ENCODE measurements at regions not wholly inside any gene's neighbourhood (a gene's known extent, or its start where the extent isn't known, plus 50 kb on each side); places are given as distances from the start of the nearest gene placed in this dataset.
"Not testable (repeated sequence)": the region's sequence is repeated elsewhere in the genome, so short reads cannot be mapped to it uniquely, and the experiment has no call there.

- DNase-seq, result no peak
These were observed 95.9 kb upstream of the DTNBP1 start for GRCh38 chr6:15758631-15759215.

DNA sequence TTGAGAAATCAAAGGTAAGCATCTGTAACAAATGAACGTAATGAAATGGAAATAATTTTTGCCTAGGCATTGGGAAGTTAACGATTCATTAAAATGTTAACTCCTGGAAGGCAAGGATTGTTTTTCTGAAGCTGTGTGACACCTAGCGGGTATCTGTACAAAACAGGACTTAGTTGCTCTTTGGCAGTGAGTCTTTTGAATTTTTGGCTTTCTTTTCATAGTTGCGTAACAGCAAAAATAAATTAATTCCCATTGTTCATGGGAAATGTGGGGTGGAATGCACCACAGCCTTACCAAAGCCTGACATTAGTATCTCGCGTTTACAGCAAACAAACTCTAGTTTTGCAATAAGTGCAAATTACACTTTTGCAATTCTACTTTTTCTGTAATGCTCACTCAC lies 92.7 kb upstream of the DTNBP1 start:
- DNase-seq, result no peak

DNA sequence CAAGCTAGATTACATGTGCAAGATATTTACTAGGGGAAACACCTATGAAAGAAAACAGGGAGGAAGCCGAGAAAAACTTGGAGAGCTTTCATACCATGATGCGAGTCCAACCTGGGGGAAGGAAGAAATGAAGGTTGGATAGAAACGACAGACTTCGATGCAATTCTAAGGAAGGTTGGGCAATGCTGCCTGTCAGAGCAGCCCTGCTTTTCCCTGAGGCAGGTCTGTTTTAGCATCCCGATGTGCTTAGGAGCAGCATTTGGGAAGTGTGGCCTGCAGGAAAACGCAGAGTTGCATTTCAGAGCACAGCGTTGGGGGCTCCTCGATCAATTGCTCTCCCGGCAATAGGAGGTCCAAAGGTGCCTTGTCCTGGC lies 91.9 kb upstream of the DTNBP1 start:
- no peak for DNase-seq

DNA sequence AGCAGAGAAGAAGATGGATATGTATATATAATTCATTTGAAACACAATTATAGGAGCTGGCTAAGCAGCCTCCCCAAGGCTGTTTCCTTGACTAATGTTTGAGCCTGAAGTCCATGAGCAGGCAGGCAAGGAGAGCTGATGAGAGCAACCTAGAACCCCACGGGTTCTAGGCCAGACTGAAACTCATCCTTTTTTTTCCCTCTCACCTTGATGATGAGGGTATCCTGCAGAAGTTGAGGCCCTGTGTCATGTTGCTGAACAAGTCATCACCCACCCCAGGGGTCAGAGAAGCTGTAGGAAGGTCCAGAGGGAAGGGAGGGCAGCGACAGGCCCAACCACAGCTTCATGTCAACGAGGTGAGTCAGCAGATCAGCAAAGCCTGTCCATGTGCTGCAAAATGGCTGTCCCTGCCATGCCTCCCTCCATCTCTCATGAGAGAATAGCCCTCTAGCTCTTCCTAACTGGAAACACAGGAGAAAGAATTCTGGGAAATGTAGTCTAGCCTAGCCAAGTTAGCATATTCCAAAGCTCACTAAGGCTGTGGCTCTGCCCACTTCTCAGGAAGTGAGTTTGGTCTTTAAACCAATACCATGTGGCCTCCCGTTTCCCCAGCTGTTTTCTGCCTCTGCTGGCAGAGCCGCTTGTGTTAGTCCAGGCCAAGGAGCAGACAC lies 91.3 kb upstream of the DTNBP1 start:
- peak in 1 of 2 experiments; percentile 9 for DNase-seq

DNA sequence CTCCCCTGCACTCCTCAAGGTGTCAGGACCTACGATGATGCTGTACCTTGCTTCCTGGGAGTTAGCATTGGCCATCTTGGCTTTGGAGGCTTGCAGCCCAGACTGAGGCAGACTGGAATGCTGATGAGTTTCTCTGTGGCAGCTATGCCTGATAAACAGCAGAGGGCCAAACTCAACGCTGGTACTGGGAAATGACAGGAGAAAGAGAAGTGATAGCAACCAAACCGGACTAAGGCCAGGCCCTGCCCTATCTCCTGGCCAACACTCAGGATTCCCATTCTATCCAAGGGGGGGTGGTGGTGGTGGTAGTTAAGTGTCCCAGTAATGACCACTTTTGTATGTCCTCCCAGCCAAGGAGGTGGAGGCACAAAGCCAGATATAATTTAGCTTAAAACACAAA lies 90.0 kb upstream of the DTNBP1 start:
- no peak for DNase-seq

- no peak for DNase-seq
These were observed 89.0 kb upstream of the DTNBP1 start for GRCh38 chr6:15751721-15752350.

GRCh38 chr6:15748341-15748740 lies 85.5 kb upstream of the DTNBP1 start:
- DNase-seq, result no peak

GRCh38 chr6:15747354-15747883 lies 84.6 kb upstream of the DTNBP1 start:
- no peak for DNase-seq

- DNase-seq, result no peak
These were observed 83.0 kb upstream of the DTNBP1 start for GRCh38 chr6:15745781-15746180.

GRCh38 chr6:15744818-15745402 lies 82.1 kb upstream of the DTNBP1 start:
- no peak for DNase-seq

- not testable (repeated sequence) for DNase-seq
These were observed 79.2 kb upstream of the DTNBP1 start for GRCh38 chr6:15742013-15742412.

DNA sequence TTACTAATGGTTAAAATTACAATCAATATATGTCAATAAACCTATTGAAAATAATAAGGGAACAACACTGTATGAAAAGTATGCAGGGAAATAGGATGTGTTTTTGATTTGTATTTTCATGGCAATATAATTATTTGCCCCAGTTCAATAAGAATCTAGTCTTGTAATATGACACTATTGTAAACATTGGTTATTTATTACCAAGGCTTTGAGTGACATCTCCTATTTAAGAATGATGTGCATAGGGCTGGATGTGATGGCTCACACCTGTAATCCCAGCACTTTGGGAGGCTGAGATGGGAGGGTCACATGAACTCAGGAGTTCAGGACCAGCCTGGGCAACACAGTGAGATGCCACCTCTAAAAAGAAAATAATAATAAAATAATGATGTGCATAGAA lies 78.6 kb upstream of the DTNBP1 start:
- DNase-seq, result no peak

GRCh38 chr6:15739867-15740266 lies 77.0 kb upstream of the DTNBP1 start:
- DNase-seq, result no peak

DNA sequence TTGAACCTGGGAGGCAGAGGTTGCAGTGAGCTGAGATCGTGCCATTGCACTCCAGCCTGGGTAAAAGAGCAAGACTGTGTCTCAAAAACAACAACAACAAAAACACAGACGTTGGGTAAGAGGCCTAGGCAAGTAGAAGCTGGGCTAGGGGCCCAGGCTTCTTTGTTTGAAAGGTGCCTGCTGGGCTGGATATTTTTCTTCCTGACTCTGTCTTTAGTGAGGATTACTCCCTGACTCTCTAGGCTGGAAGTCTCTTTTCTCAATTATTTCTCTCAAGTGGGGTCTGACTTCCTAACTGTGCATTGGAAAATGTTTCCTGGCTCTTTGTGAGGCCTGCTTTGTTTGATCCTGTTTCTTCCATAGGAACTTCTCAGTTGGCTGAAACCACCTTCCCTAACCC lies 76.5 kb upstream of the DTNBP1 start:
- no peak for DNase-seq

GRCh38 chr6:15738195-15738594 lies 75.4 kb upstream of the DTNBP1 start:
- not testable (repeated sequence) for DNase-seq

DNA sequence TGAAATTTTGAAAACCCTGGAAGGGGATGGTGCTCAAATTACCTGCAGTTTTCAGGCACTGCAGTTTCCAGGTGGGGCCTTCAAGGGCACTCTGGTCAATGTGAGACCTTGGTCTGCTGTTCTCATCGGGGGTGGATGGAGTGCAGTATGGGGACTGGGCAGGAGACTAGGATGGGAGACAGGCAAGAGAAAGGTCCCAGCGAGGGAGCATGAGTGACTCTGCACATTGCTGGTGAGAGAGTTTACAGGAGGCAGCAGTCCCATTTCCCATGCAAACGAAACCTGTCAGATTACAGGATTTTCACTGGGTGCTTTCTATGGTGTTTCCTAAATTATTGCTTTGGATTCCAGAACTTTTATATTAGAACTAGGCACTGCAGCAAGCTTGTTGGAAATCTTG lies 73.5 kb upstream of the DTNBP1 start:
- no peak for DNase-seq

- DNase-seq, result no peak
These were observed 72.9 kb upstream of the DTNBP1 start for GRCh38 chr6:15735567-15736265.

DNA sequence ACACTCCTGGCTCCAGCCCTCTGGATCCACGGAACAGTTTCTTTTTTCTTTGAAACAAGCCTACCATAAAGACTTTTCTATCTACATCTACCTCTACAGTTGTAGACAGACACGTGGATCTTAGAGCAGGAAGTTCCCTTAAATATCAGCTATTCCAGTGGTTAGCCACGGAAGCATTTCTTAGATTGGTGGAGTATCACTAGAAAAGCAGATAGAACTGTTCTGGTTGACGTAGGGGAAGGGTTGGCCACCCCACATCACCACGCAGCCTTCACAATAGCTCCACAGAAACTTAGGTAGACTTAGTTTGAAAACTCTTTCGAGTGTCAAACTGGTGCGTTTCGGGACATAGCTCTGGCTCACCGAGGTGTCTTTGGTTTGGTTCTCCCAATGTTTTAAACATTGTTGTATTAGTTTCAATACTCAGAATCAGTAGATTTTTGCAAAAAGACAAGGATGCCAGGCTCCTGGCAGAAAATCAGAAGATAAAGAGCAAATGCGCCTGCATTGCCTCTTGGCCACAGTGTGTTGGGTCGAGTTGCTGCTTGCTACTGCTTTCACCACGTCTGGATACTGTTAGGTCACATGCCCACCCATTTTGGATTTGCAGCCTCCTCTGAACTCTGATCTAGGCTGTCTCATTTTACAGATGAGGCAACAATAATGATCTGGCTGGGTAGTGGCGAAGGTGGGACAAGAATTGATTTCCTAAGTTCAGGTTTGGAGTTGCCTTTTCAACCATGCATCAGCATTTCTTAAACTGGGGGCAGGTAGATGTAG lies 71.5 kb upstream of the DTNBP1 start:
- no peak for DNase-seq

- DNase-seq, result no peak
These were observed 68.1 kb upstream of the DTNBP1 start for GRCh38 chr6:15730922-15731321.

DNA sequence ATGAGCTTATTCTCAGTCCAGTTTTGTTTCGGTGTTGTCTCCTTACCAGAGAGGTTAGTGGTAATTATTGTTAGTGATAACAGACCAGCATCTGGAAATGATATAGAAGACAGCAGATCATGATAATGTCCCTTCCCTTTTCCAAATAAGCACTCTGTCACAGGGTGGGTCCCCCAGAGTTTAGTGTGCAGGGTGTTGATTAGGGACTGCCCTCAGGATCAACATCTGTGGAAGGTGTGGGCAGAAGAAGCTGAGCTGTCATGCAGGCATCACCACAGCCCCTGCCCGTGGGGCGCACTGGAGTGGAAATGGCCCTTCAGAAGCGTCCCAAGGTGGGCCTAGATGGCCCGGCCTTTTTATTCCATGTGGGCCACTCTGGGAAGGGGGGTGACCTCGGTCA lies 67.6 kb upstream of the DTNBP1 start:
- DNase-seq, result no peak

DNA sequence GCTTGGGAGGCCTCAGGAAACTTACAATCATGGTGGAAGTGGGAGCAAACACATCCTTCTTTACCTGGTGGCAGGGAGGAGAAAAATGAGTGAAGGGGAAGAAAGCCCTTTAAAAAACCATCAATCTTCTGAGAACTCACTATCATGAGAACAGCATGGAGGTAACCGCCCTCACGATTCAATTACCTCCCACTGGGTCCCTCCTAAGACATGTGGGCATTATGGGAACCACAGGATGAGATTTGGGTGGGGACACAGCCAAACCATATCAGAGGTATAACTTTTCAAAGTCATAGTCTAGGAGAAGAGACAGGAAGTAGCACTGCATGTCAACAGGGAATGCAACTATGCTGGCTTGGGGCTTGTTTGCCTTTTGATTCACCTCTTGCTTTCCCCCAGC lies 59.9 kb upstream of the DTNBP1 start:
- DNase-seq, result no peak

GRCh38 chr6:15716889-15717288 lies 54.1 kb upstream of the DTNBP1 start:
- no peak for DNase-seq

DNA sequence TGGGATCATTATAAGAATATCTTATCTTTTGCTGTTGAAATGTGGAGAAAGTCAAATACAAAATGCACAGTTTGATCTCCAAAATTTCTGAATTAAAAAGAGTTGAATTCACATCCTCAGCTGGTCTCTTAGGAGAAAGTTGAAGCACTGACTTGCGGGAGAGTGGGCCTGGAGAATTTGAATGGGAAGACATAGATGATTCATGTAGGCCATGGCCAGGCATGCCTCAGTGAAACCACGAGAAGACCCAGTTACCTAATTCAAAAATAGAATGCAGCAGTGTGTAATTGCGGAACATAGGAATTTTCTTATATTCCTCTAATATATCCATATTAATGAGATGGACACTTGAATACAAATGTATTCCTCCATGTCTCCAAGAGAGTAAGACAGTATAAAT lies 53.0 kb upstream of the DTNBP1 start:
- no peak for DNase-seq
